ENCODE measurements at regions not wholly inside any gene's neighbourhood (a gene's known extent, or its start where the extent isn't known, plus 50 kb on each side); places are given as distances from the start of the nearest gene placed in this dataset.

DNA sequence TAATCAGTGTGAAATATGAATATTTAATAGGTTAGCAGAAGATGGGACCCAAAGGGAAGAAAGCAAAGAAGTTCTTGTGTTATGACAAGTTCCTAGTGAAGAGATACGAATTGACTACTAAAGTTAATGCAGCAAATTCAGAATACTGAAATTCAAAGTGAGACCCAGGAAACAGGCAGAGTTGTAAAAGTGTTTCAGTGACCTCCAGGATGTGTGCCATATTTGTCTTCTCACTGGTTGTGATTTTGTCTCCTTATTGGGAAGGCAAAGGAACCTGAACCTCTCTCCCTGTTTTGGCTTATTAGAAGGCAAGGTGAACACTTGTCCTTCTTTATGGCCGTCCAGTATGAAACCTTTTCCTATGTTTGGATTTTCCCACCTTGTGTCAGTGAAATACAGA lies 51.8 kb upstream of the DTNBP1 start:
- Histone ChIP-seq H3T11ph (ENCODE audit: low read length) (no peak overlapping the region), H2BK12ac (ENCODE audit: insufficient read length, low read depth, low read length) (no peak overlapping the region), H3K56ac (ENCODE audit: insufficient read length, low read depth, low read length) (no peak overlapping the region), H4K91ac (ENCODE audit: insufficient read length, low read depth, low read length) (no peak overlapping the region), H3K23me2 (ENCODE audit: insufficient read length, low read depth, low read length, poor library complexity, severe bottlenecking) (no peaks in the 10 kb centered on the region), H2AK5ac (ENCODE audit: insufficient read length, low read length) (no peak overlapping the region), H3K9me3 (ENCODE audit: control insufficient read depth, low read depth, low read length) (no peaks in the 10 kb centered on the region), H3K4ac (ENCODE audit: low read depth, low read length) (no peak overlapping the region), H4K20me1 (ENCODE audit: control insufficient read depth, insufficient read depth, insufficient read length) (no peaks in the 10 kb centered on the region), H2AFZ (ENCODE audit: low read length) (no peak overlapping the region), H3K4me1 (ENCODE audit: insufficient read depth, low read length) (no peaks in the 10 kb centered on the region), H2BK15ac (ENCODE audit: low read depth, low read length) (no peak overlapping the region), H3K4me2 (ENCODE audit: insufficient read depth, insufficient read length, low read length) (no peak overlapping the region), H3K14ac (ENCODE audit: insufficient read depth, low read length) (no peak overlapping the region), H3K79me2 (ENCODE audit: insufficient read depth, low read length) (no peaks in the 10 kb centered on the region), H4K5ac (ENCODE audit: insufficient read length, low read depth, low read length) (no peak overlapping the region), H2BK20ac (ENCODE audit: low read depth, low read length, poor library complexity, severe bottlenecking) (no peak overlapping the region), H3K9ac (ENCODE audit: extremely low read depth, insufficient read length, low read length) (no peak overlapping the region), H3K27ac (ENCODE audit: insufficient read length, low read depth, low read length) (no peak overlapping the region), H3K27me3 (ENCODE audit: insufficient read depth, low read length) (no peaks in the 10 kb centered on the region), H4K8ac (replicated peaks; ENCODE audit: insufficient read length, low read depth, low read length) (no peak overlapping the region), H3K23ac (ENCODE audit: insufficient read length, low read depth, low read length) (no peak overlapping the region), H2BK120ac (ENCODE audit: low read depth, low read length, poor library complexity, severe bottlenecking) (no peak overlapping the region), H2BK5ac (ENCODE audit: insufficient read length, low read length) (no peak overlapping the region), H3K18ac (ENCODE audit: insufficient read length, low read depth, low read length) (no peak overlapping the region), H3K79me1 (ENCODE audit: insufficient read depth, low read depth, low read length, poor library complexity, severe bottlenecking) (no peaks in the 10 kb centered on the region)
- peaks cover 2 to 19% (median 10%) of the 10 kb centered on the region in 3 experiments for H3K36me3 Mint-ChIP-seq (ENCODE audit: insufficient read depth in 1 of 3, low read depth in 3 of 3)
- H3K4me3 Mint-ChIP-seq, result no peak overlapping the region
- peaks cover 16 to 22% of the 10 kb centered on the region in 2 experiments; a peak in 4 of 5 replicates for H3K9me3 Mint-ChIP-seq
- H3K27ac Mint-ChIP-seq, result no peak overlapping the region
- no peak for DNase-seq
- peaks cover 3 to 6% of the 10 kb centered on the region in 2 experiments; a peak in 2 of 4 replicates for H3K4me1 Mint-ChIP-seq
- H3K27me3 Mint-ChIP-seq (ENCODE audit: low read depth), result no peaks in the 10 kb centered on the region
- TF ChIP-seq CTCF (conservative IDR thresholded peaks at IDR 0.05), result no peak
- no CpG with 5 or more reads among the region's 2 CpGs for whole genome bisulfite sequencing (ENCODE audit: extremely low coverage, insufficient read length, low lambda C conversion rate)
